GM11168 (cell line): ENCODE measurements at regions not wholly inside any gene's neighbourhood (a gene's known extent, or its start where the extent isn't known, plus 50 kb on each side); places are given as distances from the start of the nearest gene placed in this dataset.
"Not testable (repeated sequence)": the region's sequence is repeated elsewhere in the genome, so short reads cannot be mapped to it uniquely, and the experiment has no call there.

Experiments used
- in situ Hi-C: fragments of 300-500 bp; cut with MboI; formaldehyde crosslinking; loops from one replicate; pipeline ENCODE4 v1.12.0; 2022; ENCODE audit warnings: low sequenced_read_pairs; ENCODE audit not compliant: unreplicated experiment

GRCh38 chr21:36207577-36208320, 51.1 kb downstream of the DOP1B start:
- in situ Hi-C loops = no loop called here

- in situ Hi-C loops = no loop called here
These were observed 51.8 kb downstream of the DOP1B start for GRCh38 chr21:36208326-36209013.

GRCh38 chr21:36209626-36210171, 53.1 kb downstream of the DOP1B start:
- in situ Hi-C loops = loop anchor here (5.0 kb wide), 1 partner anchor 62 kb away; no protein-coding TSS in a partner anchor

- in situ Hi-C loops = loop anchor here (5.0 kb wide), 1 partner anchor 64 kb away; no protein-coding TSS in a partner anchor
These were observed 54.4 kb downstream of the DOP1B start for GRCh38 chr21:36210779-36211659.

- in situ Hi-C loops = loop anchor here (5.0 kb wide), 1 partner anchor 65 kb away; no protein-coding TSS in a partner anchor
These were observed 55.3 kb downstream of the DOP1B start for GRCh38 chr21:36211660-36212512.

GRCh38 chr21:36212513-36212780, 55.8 kb downstream of the DOP1B start:
- in situ Hi-C loops = loop anchor here (5.0 kb wide), 1 partner anchor 65 kb away; no protein-coding TSS in a partner anchor

GRCh38 chr21:36214561-36214960, 57.9 kb downstream of the DOP1B start:
- in situ Hi-C loops = loop anchor here (5.0 kb wide), 1 partner anchor 67 kb away; no protein-coding TSS in a partner anchor

- in situ Hi-C loops = no loop called here
These were observed 61.1 kb downstream of the DOP1B start for GRCh38 chr21:36217743-36218142.

GRCh38 chr21:36218691-36219090, 62.1 kb downstream of the DOP1B start:
- in situ Hi-C loops = no loop called here

GRCh38 chr21:36223451-36223850, 66.8 kb downstream of the DOP1B start:
- in situ Hi-C loops = no loop called here

- in situ Hi-C loops = no loop called here
These were observed 72.6 kb downstream of the DOP1B start for GRCh38 chr21:36229181-36229580.

- in situ Hi-C loops = not testable (repeated sequence)
These were observed 74.8 kb downstream of the DOP1B start for GRCh38 chr21:36231444-36231843.

- in situ Hi-C loops = no loop called here
These were observed 76.0 kb downstream of the DOP1B start for GRCh38 chr21:36232641-36233040.

- in situ Hi-C loops = no loop called here
These were observed 78.5 kb downstream of the DOP1B start for GRCh38 chr21:36235058-36235582.

GRCh38 chr21:36236052-36236730, 79.6 kb downstream of the DOP1B start:
- in situ Hi-C loops = no loop called here

- in situ Hi-C loops = no loop called here
These were observed 80.8 kb downstream of the DOP1B start for GRCh38 chr21:36237441-36237840.

- in situ Hi-C loops = no loop called here
These were observed 80.4 kb upstream of the MORC3 start for GRCh38 chr21:36239585-36239984.

- in situ Hi-C loops = no loop called here
These were observed 78.3 kb upstream of the MORC3 start for GRCh38 chr21:36241717-36242116.

GRCh38 chr21:36245115-36245514, 74.9 kb upstream of the MORC3 start:
- in situ Hi-C loops = no loop called here
